ENCODE measurements at regions not wholly inside any gene's neighbourhood (a gene's known extent, or its start where the extent isn't known, plus 50 kb on each side); places are given as distances from the start of the nearest gene placed in this dataset.
"Not testable (repeated sequence)": the region's sequence is repeated elsewhere in the genome, so short reads cannot be mapped to it uniquely, and the experiment has no call there.

GRCh38 chr11:70560621-70561020, 162.3 kb downstream of the CTTN start:
- not testable (repeated sequence) for DNase-seq (ENCODE audit: low read depth)

DNA sequence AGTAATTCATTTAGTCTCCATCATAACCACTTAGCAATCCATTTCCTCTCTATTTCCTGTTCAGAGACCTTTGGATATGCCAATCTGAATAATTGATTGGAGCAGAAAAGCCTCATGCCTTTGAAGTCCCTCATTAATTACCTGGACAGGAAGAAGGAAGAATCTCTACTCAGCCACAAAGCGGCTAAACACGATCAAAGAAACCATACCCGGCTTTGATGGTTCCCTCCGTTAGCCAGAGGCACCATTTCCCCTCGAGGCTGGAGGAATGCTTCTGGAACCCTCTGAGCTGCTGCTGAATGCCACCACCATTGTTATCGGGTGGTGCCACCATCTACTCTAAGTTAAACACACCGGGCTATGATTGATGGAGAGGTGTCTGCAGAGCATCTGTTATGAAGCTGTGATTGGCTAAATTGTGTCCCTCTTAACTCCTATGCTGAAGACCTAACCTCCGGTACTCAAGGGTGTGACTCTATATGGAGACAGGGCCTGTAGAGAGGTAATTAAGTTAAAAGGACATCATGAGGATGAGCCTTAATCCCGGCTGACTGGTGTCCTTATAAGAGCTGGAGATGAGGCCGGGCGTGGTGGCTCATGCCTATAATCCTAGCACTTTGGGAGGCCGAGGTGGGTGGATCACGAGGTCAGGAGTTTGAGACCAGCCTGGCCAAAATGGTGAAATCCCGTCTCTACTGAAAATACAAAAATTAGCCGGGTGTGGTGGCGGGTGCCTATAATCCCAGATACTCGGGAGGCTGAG, 168.6 kb downstream of the CTTN start:
- no peak overlapping the region for H3K4me3 ChIP-seq (ENCODE audit: low read depth, low read length)
- no peak for DNase-seq (ENCODE audit: low read depth)

More at GRCh38 chr11:70560621-70561020, 162.3 kb downstream of the CTTN start:
- H3K4me3 ChIP-seq (ENCODE audit: low read depth, low read length): not testable (repeated sequence)

- no peak for DNase-seq (ENCODE audit: low read depth)
- peak overlapping the region; percentile 27 for H3K4me3 ChIP-seq (ENCODE audit: low read depth, low read length)
Observed at GRCh38 chr11:70567680-70568034, 169.3 kb downstream of the CTTN start.

GRCh38 chr11:70568035-70568813, 169.9 kb downstream of the CTTN start:
- DNase-seq (ENCODE audit: low read depth): no peak
- peak overlapping the region; percentile 27 for H3K4me3 ChIP-seq (ENCODE audit: low read depth, low read length)

GRCh38 chr11:70568814-70569617, 170.7 kb downstream of the CTTN start:
- no peak for DNase-seq (ENCODE audit: low read depth)
- no peak overlapping the region for H3K4me3 ChIP-seq (ENCODE audit: low read depth, low read length)

GRCh38 chr11:70569618-70569890, 171.2 kb downstream of the CTTN start:
- DNase-seq (ENCODE audit: low read depth): no peak
- H3K4me3 ChIP-seq (ENCODE audit: low read depth, low read length): no peak overlapping the region

DNA sequence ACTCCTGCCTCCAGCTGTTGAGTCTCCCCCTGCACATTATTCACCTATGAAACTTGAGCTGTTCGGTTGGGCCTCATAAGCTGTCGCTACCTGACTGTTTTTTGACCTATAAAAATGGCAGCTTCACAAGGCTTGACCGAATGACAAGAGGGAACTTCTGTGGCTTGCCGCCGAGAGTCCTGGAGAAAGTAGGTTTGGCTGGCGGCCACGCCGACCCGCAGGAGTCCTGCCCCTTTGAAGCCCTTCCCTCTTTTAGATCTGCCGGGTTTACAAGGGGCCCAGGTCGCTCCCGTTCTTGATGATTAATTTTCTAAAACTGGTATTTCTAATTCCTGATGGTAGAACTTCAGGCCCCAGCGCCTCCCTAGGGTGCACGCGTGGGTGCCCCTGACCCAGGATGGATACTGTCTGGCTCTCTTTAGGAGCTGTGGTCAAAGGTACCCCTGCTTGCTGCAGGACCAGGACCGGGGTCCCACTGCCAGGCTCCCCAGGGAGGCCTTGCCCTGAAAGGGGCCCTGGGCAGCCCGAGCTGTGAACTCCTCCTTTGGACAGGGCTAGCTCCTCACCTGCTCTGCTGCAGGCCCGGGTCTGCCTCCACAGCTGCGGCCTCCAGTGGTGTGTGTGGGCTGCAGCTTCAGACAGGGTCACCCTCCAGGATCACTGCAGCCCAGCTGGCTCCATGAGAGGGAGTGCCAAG, 171.8 kb downstream of the CTTN start:
- no peak for DNase-seq (ENCODE audit: low read depth)
- H3K4me3 ChIP-seq (ENCODE audit: low read depth, low read length): no peak overlapping the region

DNA sequence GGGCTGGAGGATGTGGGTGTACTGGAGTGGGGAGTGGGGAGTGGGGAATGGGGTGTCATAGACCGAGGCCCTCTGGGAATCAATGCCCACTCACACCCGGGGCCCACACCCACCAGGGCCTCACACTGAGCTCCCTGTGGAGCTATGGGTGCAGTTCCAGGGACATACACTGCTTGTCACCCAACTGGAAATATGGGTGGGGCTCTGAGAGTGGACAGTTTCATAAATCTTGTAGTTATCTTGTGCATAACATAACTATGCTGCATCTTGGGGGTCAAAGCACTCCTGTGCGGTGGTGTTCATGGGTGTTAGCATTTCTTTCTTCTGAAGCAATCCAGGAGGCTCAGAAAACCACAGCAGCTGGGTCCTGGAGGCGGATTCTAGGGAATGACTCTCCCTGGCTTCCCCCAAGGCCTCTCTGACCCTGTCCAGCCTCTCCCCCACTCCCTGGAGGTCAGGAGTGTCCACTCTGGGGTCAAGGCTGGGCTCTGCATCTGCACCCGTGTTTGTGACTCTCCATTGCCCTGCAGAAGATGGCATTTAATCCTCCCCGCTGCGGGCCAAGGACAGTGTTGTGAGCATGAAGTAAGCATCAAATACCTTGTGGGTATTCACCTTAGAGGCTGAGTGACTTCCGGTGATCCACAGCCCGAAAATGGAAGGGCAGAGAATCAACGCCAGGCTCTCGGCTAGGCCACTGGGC, 172.5 kb downstream of the CTTN start:
- no peak for DNase-seq (ENCODE audit: low read depth)
- no peak overlapping the region for H3K4me3 ChIP-seq (ENCODE audit: low read depth, low read length)

DNA sequence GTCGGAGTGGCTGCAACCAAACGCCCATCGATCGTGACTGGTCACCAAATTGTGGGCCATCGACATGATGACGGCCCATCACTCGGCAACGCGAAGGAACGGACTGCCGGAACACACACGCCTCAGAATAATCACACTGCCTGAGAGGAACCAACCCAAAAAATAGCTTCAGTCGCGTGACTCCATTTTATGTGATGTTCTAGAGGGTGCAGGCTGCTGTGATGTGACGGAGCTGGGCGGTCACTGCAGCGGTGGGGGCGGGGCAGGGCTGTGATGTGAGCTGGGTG, 174.6 kb downstream of the CTTN start:
- no peak overlapping the region for H3K4me3 ChIP-seq (ENCODE audit: low read depth, low read length)

GRCh38 chr11:70573701-70574151, 175.4 kb downstream of the CTTN start:
- DNase-seq (ENCODE audit: low read depth): no peak

More for the DNA sequence above, 174.6 kb downstream of the CTTN start:
- no peak for DNase-seq (ENCODE audit: low read depth)

GRCh38 chr11:70574725-70575347, 176.5 kb downstream of the CTTN start:
- no peak for DNase-seq (ENCODE audit: low read depth)
- H3K4me3 ChIP-seq (ENCODE audit: low read depth, low read length): no peak overlapping the region

More at GRCh38 chr11:70573701-70574151, 175.4 kb downstream of the CTTN start:
- no peak overlapping the region for H3K4me3 ChIP-seq (ENCODE audit: low read depth, low read length)

GRCh38 chr11:70575396-70576060, 177.2 kb downstream of the CTTN start:
- no peak for DNase-seq (ENCODE audit: low read depth)
- H3K4me3 ChIP-seq (ENCODE audit: low read depth, low read length): no peak overlapping the region

DNA sequence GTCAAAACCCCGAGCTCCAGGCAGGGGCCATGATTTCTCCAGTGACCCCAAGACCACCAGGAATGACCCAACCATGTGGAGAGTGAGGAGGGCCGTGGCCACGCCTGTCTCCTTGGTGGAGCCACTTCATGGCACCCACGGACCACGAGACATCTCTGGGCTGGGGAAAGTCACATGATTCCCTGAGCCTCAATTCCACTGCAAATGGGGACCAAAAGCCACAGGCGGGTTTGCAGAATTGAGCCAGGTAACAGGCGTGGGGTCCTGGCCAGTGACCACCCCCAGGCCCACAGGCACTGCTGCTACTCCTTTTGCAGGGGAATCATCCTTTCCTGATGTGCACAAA, 178.9 kb downstream of the CTTN start:
- DNase-seq (ENCODE audit: low read depth): no peak
- no peak overlapping the region for H3K4me3 ChIP-seq (ENCODE audit: low read depth, low read length)

- no peak overlapping the region for H3K4me3 ChIP-seq (ENCODE audit: low read depth, low read length)
- DNase-seq (ENCODE audit: low read depth): no peak
Observed at GRCh38 chr11:70577948-70578347, 179.6 kb downstream of the CTTN start.

DNA sequence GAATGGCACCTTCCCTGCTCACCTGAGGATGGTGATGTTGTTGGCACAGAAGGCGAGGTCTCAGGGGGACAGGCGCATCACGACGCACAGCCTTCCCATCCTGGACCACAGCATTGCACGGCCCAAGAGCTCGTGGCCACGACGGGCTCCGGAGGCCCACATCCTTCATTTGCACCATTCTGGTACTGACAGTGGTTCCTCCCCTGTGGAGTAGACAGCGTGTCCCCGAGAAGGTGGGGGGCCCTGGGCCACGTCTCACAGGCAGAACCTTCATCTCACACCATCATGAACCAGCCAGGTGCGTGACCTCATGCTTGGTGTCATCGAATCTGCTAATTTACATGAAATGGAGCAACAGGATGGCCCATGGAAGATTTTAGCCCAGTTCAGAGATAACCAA, 180.0 kb downstream of the CTTN start:
- no peak for DNase-seq (ENCODE audit: low read depth)
- H3K4me3 ChIP-seq (ENCODE audit: low read depth, low read length): no peak overlapping the region

- no peak for DNase-seq (ENCODE audit: low read depth)
- H3K4me3 ChIP-seq (ENCODE audit: low read depth, low read length): no peak overlapping the region
Observed at GRCh38 chr11:70578831-70579230, 180.5 kb downstream of the CTTN start.

DNA sequence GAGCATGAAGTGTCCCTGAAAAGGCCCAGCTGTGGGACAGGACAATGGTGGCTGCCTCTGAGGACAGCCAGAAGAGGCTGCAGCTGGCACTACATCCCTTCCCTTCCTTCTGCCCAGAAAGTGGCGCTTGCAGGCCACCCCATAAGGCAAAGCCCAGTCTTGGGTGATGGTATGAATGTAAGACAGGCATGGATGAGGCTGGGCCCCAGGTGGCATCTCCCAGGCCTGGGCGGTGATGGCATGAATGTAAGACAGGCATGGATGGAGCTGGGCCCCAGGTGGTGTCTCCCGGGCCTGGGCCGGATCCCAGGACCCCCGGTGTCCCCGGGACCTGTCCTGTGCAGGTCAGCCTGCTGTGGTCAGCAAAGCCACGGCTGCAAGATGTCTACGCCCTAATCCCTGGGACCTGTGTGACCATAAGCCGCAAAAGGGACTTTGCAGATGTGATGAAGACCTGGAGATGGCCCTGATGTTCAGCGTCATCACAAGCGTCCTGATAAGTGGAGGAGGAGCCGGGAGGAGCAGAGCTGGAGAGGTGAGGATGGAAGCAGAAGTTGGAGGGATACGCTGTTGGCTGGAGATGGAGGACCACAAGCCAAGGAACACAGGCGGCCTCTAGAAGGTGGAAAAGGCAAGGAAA, 181.1 kb downstream of the CTTN start:
- DNase-seq (ENCODE audit: low read depth): no peak
- no peak overlapping the region for H3K4me3 ChIP-seq (ENCODE audit: low read depth, low read length)
